ENCODE measurements at regions not wholly inside any gene's neighbourhood (a gene's known extent, or its start where the extent isn't known, plus 50 kb on each side); places are given as distances from the start of the nearest gene placed in this dataset.
"Not testable (repeated sequence)": the region's sequence is repeated elsewhere in the genome, so short reads cannot be mapped to it uniquely, and the experiment has no call there.

GRCh38 chr21:13372721-13373120 lies 236.9 kb upstream of the POTED start:
- TF ChIP-seq, protein P1, sequence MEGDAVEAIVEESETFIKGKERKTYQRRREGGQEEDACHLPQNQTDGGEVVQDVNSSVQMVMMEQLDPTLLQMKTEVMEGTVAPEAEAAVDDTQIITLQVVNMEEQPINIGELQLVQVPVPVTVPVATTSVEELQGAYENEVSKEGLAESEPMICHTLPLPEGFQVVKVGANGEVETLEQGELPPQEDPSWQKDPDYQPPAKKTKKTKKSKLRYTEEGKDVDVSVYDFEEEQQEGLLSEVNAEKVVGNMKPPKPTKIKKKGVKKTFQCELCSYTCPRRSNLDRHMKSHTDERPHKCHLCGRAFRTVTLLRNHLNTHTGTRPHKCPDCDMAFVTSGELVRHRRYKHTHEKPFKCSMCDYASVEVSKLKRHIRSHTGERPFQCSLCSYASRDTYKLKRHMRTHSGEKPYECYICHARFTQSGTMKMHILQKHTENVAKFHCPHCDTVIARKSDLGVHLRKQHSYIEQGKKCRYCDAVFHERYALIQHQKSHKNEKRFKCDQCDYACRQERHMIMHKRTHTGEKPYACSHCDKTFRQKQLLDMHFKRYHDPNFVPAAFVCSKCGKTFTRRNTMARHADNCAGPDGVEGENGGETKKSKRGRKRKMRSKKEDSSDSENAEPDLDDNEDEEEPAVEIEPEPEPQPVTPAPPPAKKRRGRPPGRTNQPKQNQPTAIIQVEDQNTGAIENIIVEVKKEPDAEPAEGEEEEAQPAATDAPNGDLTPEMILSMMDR (conservative IDR thresholded peaks at IDR 0.05; ENCODE audit: low read depth, low read length), result not testable (repeated sequence)
- TF ChIP-seq EZH2phosphoT487 (IDR thresholded peaks at IDR 0.05; ENCODE audit: borderline replicate concordance, low read length); EZH2 (IDR thresholded peaks at IDR 0.05; ENCODE audit: low read length, unreplicated experiment): not testable (repeated sequence)
